Mononuclear cell (primary cell): ENCODE measurements at regions not wholly inside any gene's neighbourhood (a gene's known extent, or its start where the extent isn't known, plus 50 kb on each side); places are given as distances from the start of the nearest gene placed in this dataset.
"Not testable (repeated sequence)": the region's sequence is repeated elsewhere in the genome, so short reads cannot be mapped to it uniquely, and the experiment has no call there.

Experiments
- H3K27me3 ChIP-seq: 2 replicates; pipeline ENCODE4 v1.6.0; 2011; ENCODE audit warnings: low read length, control low read depth; ENCODE audit not compliant: insufficient read depth
- H3K4me1 ChIP-seq: 2 replicates; pipeline ENCODE4 v1.5.1; 2011; ENCODE audit warnings: mild to moderate bottlenecking, low read length, control low read depth; ENCODE audit not compliant: insufficient read depth
- H3K4me3 ChIP-seq: 2 replicates; pipeline ENCODE4 v1.5.1; 2011; ENCODE audit warnings: mild to moderate bottlenecking, low read length, moderate library complexity
- H3K9me3 ChIP-seq: 2 replicates; pipeline ENCODE4 v1.5.1; 2011; ENCODE audit warnings: low read depth, mild to moderate bottlenecking, control low read depth, low read length

GRCh38 chr11:116375221-116375620 lies 397.6 kb downstream of the BUD13 start:
- H3K4me3 ChIP-seq: no peak overlapping the region
- no peaks in the 10 kb centered on the region for H3K27me3 ChIP-seq
- no peaks in the 10 kb centered on the region for H3K9me3 ChIP-seq
- no peaks in the 10 kb centered on the region for H3K4me1 ChIP-seq

- H3K4me3 ChIP-seq: no peak overlapping the region
- H3K9me3 ChIP-seq: no peaks in the 10 kb centered on the region
- no peaks in the 10 kb centered on the region for H3K4me1 ChIP-seq
- no peaks in the 10 kb centered on the region for H3K27me3 ChIP-seq
Observed at GRCh38 chr11:116374085-116374484, 398.7 kb downstream of the BUD13 start.

DNA sequence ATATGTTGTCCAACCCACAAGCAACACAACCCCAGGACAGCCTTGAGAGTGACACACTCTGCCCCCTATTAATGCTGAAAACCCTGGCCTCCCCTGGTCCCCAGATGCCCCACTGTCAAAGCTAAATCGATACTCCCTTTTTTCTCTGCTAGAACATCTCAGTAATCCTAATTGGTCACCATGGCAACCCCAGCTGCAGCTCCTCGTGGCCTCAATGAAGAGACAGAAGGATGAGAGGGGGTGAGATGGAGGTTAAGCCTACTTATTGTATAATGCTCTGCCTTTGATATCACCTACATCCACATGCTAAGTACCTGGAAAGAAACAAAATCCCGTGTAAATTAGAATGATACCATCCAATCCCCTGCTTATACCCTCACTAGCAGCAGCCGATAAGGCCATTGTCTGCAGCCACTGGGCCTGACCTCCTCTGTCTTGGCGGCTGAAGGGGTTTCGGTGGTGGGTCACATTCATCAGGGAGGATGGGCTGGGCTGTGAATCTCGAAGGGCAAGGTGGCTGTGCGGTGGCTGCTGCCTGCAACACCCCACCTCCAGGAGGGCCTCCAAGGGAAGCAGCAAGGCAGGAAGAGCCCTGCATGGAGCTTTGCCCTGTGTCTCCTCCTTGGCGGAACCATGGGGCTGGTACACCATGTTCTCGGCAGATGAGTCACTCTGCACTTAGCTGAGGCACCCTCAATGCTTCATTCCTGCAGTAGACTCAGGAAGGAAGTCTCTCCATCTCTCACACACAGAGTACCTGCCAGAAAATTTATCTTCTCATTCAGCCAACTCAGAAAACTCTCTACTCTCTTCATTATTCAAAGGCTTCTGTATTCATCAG lies 399.5 kb downstream of the BUD13 start:
- Histone ChIP-seq H3K4me3 (no peak overlapping the region), H3K27me3 (no peaks in the 10 kb centered on the region), H3K4me1 (no peaks in the 10 kb centered on the region), H3K9me3 (no peaks in the 10 kb centered on the region)

DNA sequence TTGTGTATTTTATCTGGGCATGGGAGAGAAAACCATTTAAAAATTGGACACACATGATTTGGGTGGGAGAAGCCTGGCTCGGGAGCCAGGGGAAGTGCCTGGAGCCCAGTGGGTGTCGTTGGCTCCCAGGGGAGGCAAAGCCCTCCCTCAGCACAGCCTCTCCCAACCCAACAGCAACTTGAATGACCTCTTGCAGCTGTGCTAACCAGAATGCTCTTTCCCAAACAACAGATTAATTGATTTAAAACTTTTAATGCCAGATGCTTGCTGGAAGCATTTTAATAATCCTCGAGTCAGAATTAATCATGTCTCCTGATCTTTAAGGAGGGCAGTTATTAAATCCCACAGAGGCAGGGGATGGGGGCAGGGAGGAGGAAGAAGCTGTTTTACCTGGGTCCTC lies 401.6 kb downstream of the BUD13 start:
- Histone ChIP-seq H3K9me3 (no peaks in the 10 kb centered on the region), H3K4me3 (no peak overlapping the region), H3K4me1 (no peaks in the 10 kb centered on the region), H3K27me3 (no peaks in the 10 kb centered on the region)

- Histone ChIP-seq H3K27me3 (no peaks in the 10 kb centered on the region), H3K9me3 (no peaks in the 10 kb centered on the region), H3K4me3 (no peak overlapping the region), H3K4me1 (no peaks in the 10 kb centered on the region)
Observed at GRCh38 chr11:116368784-116369183, 404.0 kb downstream of the BUD13 start.

DNA sequence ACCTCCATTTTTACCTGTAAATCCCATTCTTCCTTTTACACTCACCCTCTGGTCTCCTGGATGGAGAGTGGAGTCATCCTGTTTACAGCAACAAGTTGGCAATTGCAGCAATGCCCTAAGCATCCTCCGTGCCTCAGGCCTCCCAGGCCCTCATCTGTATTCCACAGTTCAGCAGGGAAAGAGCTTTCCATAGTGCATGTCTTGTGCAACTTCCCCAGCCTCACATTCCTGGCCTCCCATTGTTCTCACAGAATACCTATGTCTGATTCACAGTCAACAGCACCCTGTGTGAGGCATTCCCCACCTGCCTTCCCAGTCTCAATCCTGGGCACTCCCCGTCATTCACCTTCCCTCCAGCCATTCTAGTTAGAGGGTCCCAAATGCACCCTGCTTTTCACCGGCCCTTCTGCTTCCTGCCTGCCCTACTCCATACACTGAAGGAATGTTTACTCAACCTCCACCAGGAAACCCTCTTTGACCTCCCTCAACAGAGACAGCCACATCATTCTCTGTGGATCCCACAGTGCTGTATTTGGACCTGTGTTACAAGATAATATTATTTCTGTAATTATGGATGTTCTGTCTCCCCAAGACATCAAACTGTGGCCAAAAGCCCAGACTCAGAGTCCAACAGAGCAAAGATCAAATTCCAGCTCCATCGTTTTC lies 405.7 kb downstream of the BUD13 start:
- Histone ChIP-seq H3K9me3 (no peaks in the 10 kb centered on the region), H3K4me3 (no peak overlapping the region), H3K27me3 (no peaks in the 10 kb centered on the region), H3K4me1 (no peaks in the 10 kb centered on the region)

- H3K9me3 ChIP-seq: no peaks in the 10 kb centered on the region
- no peak overlapping the region for H3K4me3 ChIP-seq
- no peaks in the 10 kb centered on the region for H3K4me1 ChIP-seq
- H3K27me3 ChIP-seq: no peaks in the 10 kb centered on the region
Observed at GRCh38 chr11:116366451-116366850, 406.3 kb downstream of the BUD13 start.

- not testable (repeated sequence) for H3K4me1 ChIP-seq, H3K9me3 ChIP-seq, H3K4me3 ChIP-seq, H3K27me3 ChIP-seq
Observed at GRCh38 chr11:116364925-116365324, 407.9 kb downstream of the BUD13 start.

GRCh38 chr11:116364348-116364747 lies 408.4 kb downstream of the BUD13 start:
- Histone ChIP-seq H3K27me3 (no peaks in the 10 kb centered on the region), H3K4me1 (no peaks in the 10 kb centered on the region), H3K9me3 (no peaks in the 10 kb centered on the region), H3K4me3 (no peak overlapping the region)

- Histone ChIP-seq H3K9me3 (no peaks in the 10 kb centered on the region), H3K4me1 (no peaks in the 10 kb centered on the region), H3K27me3 (no peaks in the 10 kb centered on the region), H3K4me3 (no peak overlapping the region)
Observed at GRCh38 chr11:116360221-116360941, 412.4 kb downstream of the BUD13 start.

- H3K4me3 ChIP-seq: no peak overlapping the region
- no peaks in the 10 kb centered on the region for H3K27me3 ChIP-seq
- H3K4me1 ChIP-seq: no peaks in the 10 kb centered on the region
- no peaks in the 10 kb centered on the region for H3K9me3 ChIP-seq
Observed at GRCh38 chr11:116357784-116358544, 414.8 kb downstream of the BUD13 start.

GRCh38 chr11:116356451-116356850 lies 416.3 kb downstream of the BUD13 start:
- H3K27me3 ChIP-seq: no peaks in the 10 kb centered on the region
- H3K4me3 ChIP-seq: no peak overlapping the region
- H3K9me3 ChIP-seq: no peaks in the 10 kb centered on the region
- no peaks in the 10 kb centered on the region for H3K4me1 ChIP-seq

DNA sequence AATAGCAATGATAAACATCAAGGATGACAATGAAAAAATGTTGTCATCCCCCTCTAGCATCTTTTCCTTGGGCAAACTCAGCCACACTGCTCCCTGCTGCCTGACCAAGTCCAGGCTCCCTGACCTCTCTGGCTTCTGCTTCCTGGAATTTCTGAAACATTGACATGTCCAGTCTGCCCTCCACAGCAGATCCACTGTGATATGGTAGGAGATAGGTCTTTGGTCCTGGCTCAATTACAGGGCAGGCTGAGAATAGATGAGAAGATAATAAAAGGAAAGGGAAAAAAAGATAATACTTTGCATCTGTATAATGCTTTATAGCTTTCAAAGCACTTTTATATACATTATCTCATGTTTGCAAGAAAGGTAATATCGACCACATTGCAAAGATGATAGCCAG lies 417.7 kb downstream of the BUD13 start:
- Histone ChIP-seq H3K4me3 (no peak overlapping the region), H3K9me3 (no peaks in the 10 kb centered on the region), H3K27me3 (no peaks in the 10 kb centered on the region), H3K4me1 (no peaks in the 10 kb centered on the region)

DNA sequence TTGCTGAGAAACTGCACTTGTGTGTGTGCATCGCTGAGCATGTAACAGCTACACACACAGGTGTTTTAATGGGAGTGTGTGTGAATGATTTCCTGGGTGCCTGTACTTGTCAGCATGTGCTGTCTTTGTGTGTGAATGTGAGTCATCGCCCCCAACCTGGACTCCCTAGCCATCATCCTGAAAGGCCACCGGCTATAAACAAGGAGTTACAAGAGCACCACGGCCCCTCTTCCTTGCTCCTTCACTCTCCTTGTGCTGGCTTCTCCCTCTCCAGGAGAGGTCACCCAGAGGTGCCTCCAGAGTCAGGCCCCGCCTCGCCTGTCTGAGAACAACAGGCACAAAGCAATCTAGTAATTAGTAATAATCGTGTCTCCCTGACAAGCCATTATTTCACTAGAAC lies 419.2 kb downstream of the BUD13 start:
- Histone ChIP-seq H3K9me3 (no peaks in the 10 kb centered on the region), H3K27me3 (no peaks in the 10 kb centered on the region), H3K4me1 (peaks cover 6% of the 10 kb centered on the region), H3K4me3 (no peak overlapping the region)

- no peaks in the 10 kb centered on the region for H3K27me3 ChIP-seq
- H3K4me3 ChIP-seq: no peak overlapping the region
Observed at GRCh38 chr11:116352881-116353280, 419.9 kb downstream of the BUD13 start.

More at GRCh38 chr11:116352881-116353280, 419.9 kb downstream of the BUD13 start:
- peaks cover 12% of the 10 kb centered on the region for H3K4me1 ChIP-seq
- no peaks in the 10 kb centered on the region for H3K9me3 ChIP-seq
